Gastrocnemius medialis (tissue), 4 donors: ENCODE measurements at regions not wholly inside any gene's neighbourhood (a gene's known extent, or its start where the extent isn't known, plus 50 kb on each side); places are given as distances from the start of the nearest gene placed in this dataset.

Source experiments
- POLR2A ChIP-seq, 2 donors: fragments of 450-650 bp; IDR thresholded peaks; one replicate each; pipeline ENCODE4 v1.6.1; 2017; ENCODE audit warnings: antibody characterized with exemption in 2 of 2, mild to moderate bottlenecking in 2 of 2, moderate library complexity in 2 of 2
- TF ChIP-seq, protein P1 (sequence below), 5 experiments: fragments of 450-650 bp in 3 of 5; fragments of 200-600 bp in 2 of 5; sonication (generic) in 2 of 5; IDR thresholded peaks in 4 of 5; conservative IDR thresholded peaks in 1 of 5; 1 replicate in 4 of 5; 2 replicates in 1 of 5; pipeline ENCODE4 v1.5.1; 2016 to 2019; ENCODE audit warnings: antibody characterized with exemption in 5 of 5, mild to moderate bottlenecking in 3 of 5, moderate library complexity in 3 of 5

DNA sequence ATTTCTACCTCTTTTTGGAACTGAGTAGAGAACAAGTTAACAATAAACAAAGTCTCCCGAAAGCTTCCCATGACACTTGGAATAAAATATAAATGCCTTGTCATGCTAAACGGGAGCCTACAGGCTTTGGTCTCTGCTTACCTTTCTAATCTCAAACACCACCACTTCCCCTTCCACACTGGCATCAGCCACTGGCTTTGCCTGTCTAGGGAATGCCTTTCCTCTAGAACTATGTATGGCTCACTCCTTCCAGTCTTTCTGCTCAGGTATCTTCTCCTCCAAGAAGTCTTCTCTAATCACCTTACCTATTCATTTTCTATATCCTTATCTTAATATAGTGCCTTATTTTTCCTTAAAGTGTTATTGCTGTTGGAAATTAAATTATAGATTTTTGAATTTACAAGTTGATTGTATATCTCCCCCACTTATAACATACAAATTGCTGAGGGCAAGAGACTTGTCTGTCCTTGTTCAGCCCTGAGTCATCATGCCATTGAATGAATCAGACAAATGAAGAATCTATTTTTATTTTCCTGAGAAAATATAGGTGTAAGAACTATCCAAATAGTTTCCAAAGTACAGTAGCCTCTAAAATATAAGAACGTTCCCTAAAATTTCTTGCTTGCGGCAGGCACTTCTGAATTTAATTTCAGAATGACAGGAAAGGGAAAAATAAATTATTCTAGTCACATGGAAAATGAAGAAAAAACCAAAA is 119.2 kb downstream of the TM2D1 start:
- TF ChIP-seq, protein P1, sequence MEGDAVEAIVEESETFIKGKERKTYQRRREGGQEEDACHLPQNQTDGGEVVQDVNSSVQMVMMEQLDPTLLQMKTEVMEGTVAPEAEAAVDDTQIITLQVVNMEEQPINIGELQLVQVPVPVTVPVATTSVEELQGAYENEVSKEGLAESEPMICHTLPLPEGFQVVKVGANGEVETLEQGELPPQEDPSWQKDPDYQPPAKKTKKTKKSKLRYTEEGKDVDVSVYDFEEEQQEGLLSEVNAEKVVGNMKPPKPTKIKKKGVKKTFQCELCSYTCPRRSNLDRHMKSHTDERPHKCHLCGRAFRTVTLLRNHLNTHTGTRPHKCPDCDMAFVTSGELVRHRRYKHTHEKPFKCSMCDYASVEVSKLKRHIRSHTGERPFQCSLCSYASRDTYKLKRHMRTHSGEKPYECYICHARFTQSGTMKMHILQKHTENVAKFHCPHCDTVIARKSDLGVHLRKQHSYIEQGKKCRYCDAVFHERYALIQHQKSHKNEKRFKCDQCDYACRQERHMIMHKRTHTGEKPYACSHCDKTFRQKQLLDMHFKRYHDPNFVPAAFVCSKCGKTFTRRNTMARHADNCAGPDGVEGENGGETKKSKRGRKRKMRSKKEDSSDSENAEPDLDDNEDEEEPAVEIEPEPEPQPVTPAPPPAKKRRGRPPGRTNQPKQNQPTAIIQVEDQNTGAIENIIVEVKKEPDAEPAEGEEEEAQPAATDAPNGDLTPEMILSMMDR (IDR thresholded peaks at IDR 0.05 in 4 of 5, conservative IDR thresholded peaks at IDR 0.05 in 1 of 5): no peak
- TF ChIP-seq POLR2A (IDR thresholded peaks at IDR 0.05): no peak
